NCI-H526 treated with DMSO at 0.1 percent for 48 hours (cell line): ENCODE measurements at regions not wholly inside any gene's neighbourhood (a gene's known extent, or its start where the extent isn't known, plus 50 kb on each side); places are given as distances from the start of the nearest gene placed in this dataset.
A peak's percentile ranks its signal among the peaks of the same experiment; 100 is the strongest.

Experiments
- DNase-seq: peaks from one replicate; lab custom pipeline; 2025; lab: John Stamatoyannopoulos, UW

GRCh38 chr4:81627590-81627989 is 155.9 kb upstream of the RASGEF1B start:
- no peak for DNase-seq

- no peak for DNase-seq
Measured at GRCh38 chr4:81626851-81627250, 155.1 kb upstream of the RASGEF1B start.

GRCh38 chr4:81625422-81626417 is 154.0 kb upstream of the RASGEF1B start:
- no peak for DNase-seq

DNA sequence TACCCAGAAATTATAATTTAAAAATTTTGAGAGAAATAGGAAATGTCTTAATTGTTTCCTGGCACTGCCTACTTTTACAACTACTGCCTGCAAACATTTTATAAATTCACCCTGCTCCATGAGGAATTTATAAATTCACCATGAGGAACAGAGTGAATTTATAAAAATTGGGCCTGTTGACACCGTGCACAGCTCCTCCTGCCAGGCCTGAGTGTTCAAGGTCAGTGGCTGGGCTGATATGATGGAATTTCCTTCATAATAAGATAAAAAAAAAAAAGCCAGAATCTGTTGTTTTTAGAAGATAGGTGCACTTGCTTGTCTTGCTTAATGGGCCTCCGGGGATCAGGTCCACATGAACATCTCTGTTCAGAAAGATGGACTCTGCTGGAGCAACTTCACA is 151.7 kb upstream of the RASGEF1B start:
- DNase-seq = no peak

GRCh38 chr4:81622474-81623184 is 150.9 kb upstream of the RASGEF1B start:
- DNase-seq = no peak

GRCh38 chr4:81622028-81622427 is 150.3 kb upstream of the RASGEF1B start:
- DNase-seq = no peak

DNA sequence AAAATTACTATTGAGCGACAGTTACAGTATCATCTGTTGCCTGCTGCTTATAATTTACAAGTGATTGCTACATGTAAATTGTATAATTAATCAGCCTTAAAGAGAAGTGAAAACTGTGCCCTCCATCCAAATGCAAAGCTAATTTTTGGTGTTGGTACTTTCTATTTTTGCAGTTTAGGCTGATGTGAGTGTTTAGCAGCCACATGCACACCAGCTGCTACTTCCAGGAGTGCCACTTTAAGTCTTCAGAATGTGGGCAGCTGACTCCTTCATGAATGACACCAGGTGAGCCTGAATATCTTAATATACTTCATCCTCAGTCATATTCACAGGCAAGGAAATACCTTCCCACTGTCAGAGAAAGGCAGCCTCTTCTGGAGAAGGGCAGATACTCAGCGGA is 149.8 kb upstream of the RASGEF1B start:
- no peak for DNase-seq

DNA sequence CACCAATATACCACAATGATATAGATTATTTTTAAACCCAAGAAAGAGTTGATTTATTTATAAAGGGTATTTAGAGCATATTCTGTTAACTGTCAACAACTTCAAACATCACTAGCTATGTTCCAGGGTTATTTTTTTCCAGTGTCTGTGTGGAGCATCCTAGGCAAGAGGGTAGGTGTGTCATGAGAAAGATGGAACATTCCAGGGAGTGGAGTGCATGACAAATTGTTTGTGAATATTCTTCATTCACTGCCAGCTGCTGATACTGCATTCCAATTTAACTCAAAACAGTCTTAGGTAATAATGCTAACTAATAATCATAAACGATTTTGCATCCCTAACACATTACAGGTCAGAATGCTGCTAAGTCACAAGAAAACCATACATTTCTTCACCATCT is 148.7 kb upstream of the RASGEF1B start:
- DNase-seq = no peak

GRCh38 chr4:81617545-81617944 is 145.8 kb upstream of the RASGEF1B start:
- DNase-seq = no peak

DNA sequence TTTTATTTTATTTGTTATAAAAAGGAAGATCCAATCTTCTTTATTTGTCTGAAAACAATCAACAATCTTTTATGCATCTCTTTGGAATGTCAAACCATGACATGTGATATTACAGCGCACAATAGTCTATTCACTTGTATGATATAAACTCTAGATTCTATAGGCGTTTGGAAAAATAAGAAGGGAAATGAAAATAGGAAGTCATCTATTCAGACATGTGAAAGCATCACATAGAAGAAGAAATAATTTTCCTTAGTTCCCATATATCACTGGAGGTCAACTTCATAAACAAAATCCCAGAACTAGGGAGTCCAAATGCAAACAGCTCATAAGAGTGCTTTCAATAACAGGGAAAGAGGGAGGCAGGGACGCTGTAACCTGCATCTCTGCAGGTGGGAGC is 139.5 kb upstream of the RASGEF1B start:
- DNase-seq = no peak

DNA sequence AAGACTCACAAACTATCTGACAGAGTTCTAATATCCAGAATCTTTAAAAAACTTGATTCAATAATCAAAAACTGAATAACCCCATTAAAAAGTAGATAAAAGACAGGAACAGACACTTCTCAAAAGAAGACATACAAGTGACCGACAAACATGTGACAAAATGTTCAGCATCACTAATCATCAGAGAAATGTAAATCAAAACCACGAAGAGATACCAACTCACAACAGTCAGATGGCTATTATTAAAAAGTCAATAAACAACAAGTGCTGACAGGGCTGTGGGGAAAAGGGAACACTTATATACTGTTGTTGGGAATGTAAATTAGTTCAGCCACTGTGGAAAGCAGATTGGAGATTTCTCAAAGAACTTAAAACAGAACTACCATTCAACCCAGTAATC is 138.1 kb upstream of the RASGEF1B start:
- no peak for DNase-seq

- DNase-seq = no peak
Measured at GRCh38 chr4:81607950-81608349, 136.2 kb upstream of the RASGEF1B start.

DNA sequence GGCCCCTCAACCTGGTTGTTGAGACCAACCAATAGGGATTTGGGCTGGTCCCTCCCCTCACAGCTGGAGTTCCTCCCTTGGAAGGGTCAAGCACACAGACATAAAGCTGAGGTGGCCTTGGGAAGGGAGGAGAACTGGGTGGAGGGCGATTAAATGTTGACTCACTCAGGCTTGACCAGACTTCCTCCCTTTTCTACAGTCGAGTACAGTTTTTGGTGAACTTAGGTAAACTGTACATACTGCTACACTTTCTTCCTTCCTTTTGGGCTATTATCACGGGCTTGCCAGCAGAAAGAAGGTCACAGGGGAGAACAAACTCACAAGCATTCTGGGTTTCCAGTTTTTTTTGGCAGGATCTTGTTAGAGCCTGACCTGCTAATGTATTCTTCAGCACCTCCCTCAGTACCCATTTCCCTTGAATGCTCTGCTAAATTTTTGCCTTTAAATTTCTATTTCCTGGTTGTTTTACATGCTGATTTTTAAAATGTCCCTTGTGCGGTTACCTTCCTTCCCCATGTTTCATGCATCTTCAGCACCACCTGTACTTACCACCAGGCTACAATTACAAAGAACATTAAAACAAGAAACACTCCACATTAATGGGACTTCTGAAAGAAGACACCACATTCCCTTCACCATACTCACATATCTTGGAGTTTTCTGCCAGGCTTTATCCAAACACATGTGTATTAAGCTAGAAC is 135.2 kb upstream of the RASGEF1B start:
- DNase-seq = no peak

DNA sequence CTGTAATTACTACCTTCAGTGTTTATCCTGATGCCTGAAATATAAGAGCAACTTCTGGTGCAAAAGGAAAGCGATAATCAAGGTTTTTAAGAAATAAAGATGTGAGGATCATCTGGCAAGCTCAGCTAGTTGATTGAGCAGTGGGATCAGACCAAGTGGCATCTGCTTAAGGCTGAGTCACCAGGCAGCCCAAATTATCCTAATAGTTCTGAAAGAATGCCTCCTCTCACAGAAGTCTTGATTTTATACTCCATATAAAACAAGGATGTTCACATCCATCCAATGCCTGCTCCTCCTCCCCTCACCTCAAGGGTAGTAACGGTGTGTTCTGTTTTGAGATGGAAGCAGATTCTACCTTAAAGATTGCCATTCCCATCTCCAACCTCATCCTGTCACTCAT is 134.5 kb upstream of the RASGEF1B start:
- no peak for DNase-seq

DNA sequence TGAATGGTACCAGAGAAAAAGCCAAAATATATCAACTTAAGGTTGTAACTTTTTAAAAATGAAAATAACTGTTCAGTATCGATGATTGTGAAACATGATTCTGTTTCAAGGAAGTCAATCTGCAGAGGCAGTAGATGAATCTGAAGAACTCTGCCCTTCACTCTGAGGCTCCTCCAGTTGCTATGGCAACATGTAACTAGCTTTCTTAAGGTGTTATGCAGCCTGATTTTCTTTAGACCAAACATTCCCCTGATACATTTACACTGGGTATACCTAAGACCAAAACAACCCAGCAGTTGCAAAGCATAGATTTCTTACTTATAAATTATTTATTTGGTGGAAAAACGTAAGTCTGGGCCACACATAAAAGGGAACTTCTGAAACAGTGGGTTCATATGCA is 133.6 kb upstream of the RASGEF1B start:
- DNase-seq = no peak

DNA sequence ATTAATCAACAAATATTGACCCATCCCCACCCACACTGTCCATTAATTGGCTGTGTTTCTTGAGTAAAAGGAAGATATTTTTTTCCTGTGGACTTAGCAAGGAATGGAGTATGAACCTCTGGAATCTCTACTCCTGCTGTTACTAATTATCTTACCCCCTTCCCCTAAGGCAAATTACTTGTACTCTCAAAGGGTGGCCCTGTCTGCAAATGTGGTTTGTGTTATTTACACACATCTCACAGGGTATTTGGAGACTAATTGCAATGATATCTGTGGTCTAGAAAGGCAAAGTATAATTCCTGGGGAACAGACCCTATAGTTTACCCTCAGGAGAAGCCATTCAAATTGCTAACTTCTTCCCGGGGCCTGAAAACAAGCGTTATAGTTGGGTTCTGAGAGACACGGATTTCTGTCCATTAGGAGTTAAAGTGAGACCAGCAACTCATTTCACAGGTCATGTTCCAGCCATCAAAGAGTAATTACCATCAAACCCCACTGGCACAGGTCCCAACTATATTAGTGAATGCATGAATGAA is 133.0 kb upstream of the RASGEF1B start:
- DNase-seq = no peak

GRCh38 chr4:81602854-81603253 is 131.1 kb upstream of the RASGEF1B start:
- no peak for DNase-seq

- no peak for DNase-seq
Measured at GRCh38 chr4:81601358-81601694, 129.6 kb upstream of the RASGEF1B start.

DNA sequence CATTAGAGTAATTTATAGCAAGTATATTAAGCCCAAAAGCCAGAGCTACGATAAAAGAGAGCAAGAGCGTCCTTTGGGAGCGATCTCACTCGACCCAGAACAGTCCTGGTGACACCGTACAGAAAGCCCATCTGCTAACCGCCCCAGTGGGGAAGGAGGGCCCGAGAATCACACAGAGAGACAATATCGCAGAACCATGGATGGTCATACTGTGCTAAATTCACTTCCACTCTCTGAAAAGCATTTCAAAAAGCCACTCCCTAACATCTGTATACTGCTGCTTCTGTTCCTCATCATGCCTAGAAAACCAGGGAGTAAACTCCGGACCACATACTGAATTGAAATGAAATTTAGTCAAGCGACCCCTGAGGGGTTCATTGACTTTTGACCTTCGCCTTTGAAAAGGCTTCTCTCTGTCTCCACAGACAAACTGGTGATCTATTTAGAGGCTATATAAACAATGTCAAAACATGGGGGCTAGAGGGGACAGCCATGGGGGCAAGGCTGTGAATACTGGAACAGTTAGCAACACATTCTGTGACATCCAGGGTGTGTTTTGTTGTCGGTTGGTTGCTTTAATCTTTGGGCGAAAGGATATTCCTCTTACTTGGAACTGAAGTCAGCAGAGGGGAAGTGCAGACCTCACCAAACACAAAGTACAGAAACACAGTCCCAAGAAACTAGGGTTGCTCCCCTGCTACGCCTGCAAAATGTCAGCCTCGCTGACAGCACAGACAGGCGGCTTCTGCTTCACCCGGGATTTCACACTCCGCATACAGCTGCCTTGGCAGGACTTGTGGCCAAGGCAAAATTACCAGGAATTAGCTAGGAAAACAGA is 129.0 kb upstream of the RASGEF1B start:
- no peak for DNase-seq

DNA sequence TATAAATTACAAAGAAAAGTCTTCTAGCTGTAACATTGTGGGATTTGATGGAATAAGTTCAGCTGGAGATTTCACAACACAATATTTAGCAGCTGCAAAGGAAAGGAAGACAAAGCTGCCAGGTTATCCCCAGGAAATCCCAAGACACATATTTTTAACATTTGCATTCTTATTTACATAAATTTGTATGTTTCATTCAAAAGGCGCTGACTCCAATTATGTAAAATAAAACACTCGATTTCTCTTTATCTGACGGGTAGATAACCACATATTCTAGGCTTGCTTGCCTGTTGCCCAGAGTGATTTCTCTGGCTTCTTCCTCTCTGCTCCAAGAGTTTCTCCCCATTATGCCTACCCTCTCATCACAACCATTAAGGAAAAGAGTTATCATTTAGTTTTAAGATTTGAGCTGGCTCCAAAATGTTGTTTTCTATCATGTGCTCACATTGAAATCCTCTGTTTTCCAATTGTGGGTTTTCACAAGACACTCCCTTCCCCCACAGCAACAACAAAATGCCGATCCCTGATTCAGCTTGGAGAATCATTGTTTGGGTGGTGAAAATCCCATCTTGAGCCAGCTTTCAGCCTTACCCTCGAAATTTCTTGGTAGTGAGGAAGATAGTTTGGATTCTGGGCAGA is 128.2 kb upstream of the RASGEF1B start:
- DNase-seq = peak; percentile 20
